Panc1 (cell line): ENCODE measurements at regions not wholly inside any gene's neighbourhood (a gene's known extent, or its start where the extent isn't known, plus 50 kb on each side); places are given as distances from the start of the nearest gene placed in this dataset.

ENCODE experiments used
- ATAC-seq: fragments of 200-7000 bp; cut with Tn5 transposase; 2 replicates; pipeline ENCODE4 v1.9.1; 2020; ENCODE audit warnings: mild to moderate bottlenecking, moderate library complexity
- BruUV-seq: library from RNA; stranded (reverse); fragments of 400-500 nt; replicated peaks from 2 replicates; lab custom pipeline; 2021; lab: Mats Ljungman, UMichigan
- CTCF ChIA-PET: fragments of 300-600 bp; sonication (Branson Sonifier 250); formaldehyde crosslinking; loops from one replicate; lab custom pipeline; 2022; ENCODE audit warnings: antibody characterized with exemption; lab: Charles Lee
- POLR2A ChIA-PET: fragments of 300-600 bp; sonication (Branson Sonifier 250); formaldehyde crosslinking; loops from one replicate; lab custom pipeline; 2022; ENCODE audit warnings: antibody characterized with exemption; lab: Charles Lee
- DNase-seq: peaks from one replicate; pipeline ENCODE4 v3.0.0-alpha.2; 2010; ENCODE audit warnings: low read depth, low spot score
- H3K27ac ChIP-seq: 2 replicates; pipeline ENCODE4 v1.5.1; 2011; ENCODE audit warnings: mild to moderate bottlenecking, low read length, inconsistent platforms
- H3K27me3 ChIP-seq: fragments of 200-500 bp; sonication (Bioruptor generic); 2 replicates; pipeline ENCODE4 v1.6.0; 2014; ENCODE audit warnings: low read length, inconsistent platforms; ENCODE audit not compliant: control insufficient read depth, insufficient read depth
- H3K36me3 ChIP-seq: fragments of 200-500 bp; sonication (Bioruptor generic); 2 replicates; pipeline ENCODE4 v1.5.1; 2014; ENCODE audit warnings: inconsistent platforms, mild to moderate bottlenecking, low read length, moderate library complexity; ENCODE audit not compliant: control insufficient read depth, insufficient read depth
- H3K4me1 ChIP-seq: 2 replicates; pipeline ENCODE4 v1.5.1; 2011; ENCODE audit warnings: inconsistent platforms, mild to moderate bottlenecking, low read length, moderate library complexity; ENCODE audit not compliant: control insufficient read depth, insufficient read depth
- H3K4me3 ChIP-seq, 2 experiments: 2 replicates each; pipeline ENCODE4 v1.5.1; 2011 to 2012; ENCODE audit warnings: low read depth in 2 of 2, low read length in 2 of 2, mild to moderate bottlenecking in 2 of 2, inconsistent platforms in 1 of 2, moderate library complexity in 1 of 2
- H3K9me3 ChIP-seq: fragments of 200-500 bp; sonication (Bioruptor generic); 2 replicates; pipeline ENCODE4 v1.5.1; 2014; ENCODE audit warnings: low read depth, mild to moderate bottlenecking, inconsistent platforms, low read length, moderate library complexity; ENCODE audit not compliant: control insufficient read depth, insufficient read depth
- POLR2AphosphoS5 ChIP-seq: IDR thresholded peaks from 2 replicates; pipeline ENCODE4 v1.6.1; 2012; ENCODE audit warnings: mild to moderate bottlenecking, low read depth, low read length, moderate library complexity
- SIN3A ChIP-seq: IDR thresholded peaks from 2 replicates; pipeline ENCODE4 v1.6.1; 2012; ENCODE audit warnings: low read depth, mild to moderate bottlenecking, low read length, moderate library complexity, borderline replicate concordance; ENCODE audit not compliant: insufficient read depth
- TCF7L2 ChIP-seq: IDR thresholded peaks from 2 replicates; pipeline ENCODE4 v1.6.1; 2011; ENCODE audit warnings: mild to moderate bottlenecking, low read depth, low read length, inconsistent platforms
- in situ Hi-C: cut with HindIII; loops from 2 replicates; pipeline ENCODE4 v1.10.0; 2016; ENCODE audit warnings: low sequenced_read_pairs, low pct_unique_long_range_greater_than_20kb
- intact Hi-C: fragments of 100-400 bp; cut with micrococcal nuclease; formaldehyde crosslinking; loops from one replicate; pipeline ENCODE4 v1.10.0; 2022; ENCODE audit not compliant: unreplicated experiment
- TF ChIP-seq, protein P1 (sequence below): fragments of 450-650 bp; IDR thresholded peaks from 2 replicates; pipeline ENCODE4 v1.5.1; 2017; ENCODE audit warnings: mild to moderate bottlenecking
- TF ChIP-seq, protein P2 (sequence below), 2 experiments: IDR thresholded peaks; 2 replicates each; pipeline ENCODE4 v1.6.1; 2011 to 2012; ENCODE audit warnings: low read depth in 2 of 2, control low read depth in 1 of 2, low read length in 1 of 2, mild to moderate bottlenecking in 1 of 2, moderate library complexity in 1 of 2; ENCODE audit not compliant: insufficient read depth in 1 of 2

GRCh38 chr2:129730979-129731378 is 248.5 kb upstream of the RAB6C start:
- in situ Hi-C loops (no loop called here), intact Hi-C loops (no loop called here)
- DNase-seq (no peak), ATAC-seq (no peak)
- POLR2A ChIA-PET: no interaction called here
- H3K4me1 ChIP-seq: no peaks in the 10 kb centered on the region
- no peaks in the 10 kb centered on the region; the same call in 1 of the 2 replicates for H3K27me3 ChIP-seq
- TF ChIP-seq, protein P1, sequence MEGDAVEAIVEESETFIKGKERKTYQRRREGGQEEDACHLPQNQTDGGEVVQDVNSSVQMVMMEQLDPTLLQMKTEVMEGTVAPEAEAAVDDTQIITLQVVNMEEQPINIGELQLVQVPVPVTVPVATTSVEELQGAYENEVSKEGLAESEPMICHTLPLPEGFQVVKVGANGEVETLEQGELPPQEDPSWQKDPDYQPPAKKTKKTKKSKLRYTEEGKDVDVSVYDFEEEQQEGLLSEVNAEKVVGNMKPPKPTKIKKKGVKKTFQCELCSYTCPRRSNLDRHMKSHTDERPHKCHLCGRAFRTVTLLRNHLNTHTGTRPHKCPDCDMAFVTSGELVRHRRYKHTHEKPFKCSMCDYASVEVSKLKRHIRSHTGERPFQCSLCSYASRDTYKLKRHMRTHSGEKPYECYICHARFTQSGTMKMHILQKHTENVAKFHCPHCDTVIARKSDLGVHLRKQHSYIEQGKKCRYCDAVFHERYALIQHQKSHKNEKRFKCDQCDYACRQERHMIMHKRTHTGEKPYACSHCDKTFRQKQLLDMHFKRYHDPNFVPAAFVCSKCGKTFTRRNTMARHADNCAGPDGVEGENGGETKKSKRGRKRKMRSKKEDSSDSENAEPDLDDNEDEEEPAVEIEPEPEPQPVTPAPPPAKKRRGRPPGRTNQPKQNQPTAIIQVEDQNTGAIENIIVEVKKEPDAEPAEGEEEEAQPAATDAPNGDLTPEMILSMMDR: no peak
- TF ChIP-seq SIN3A: no peak
- TF ChIP-seq, protein P2, sequence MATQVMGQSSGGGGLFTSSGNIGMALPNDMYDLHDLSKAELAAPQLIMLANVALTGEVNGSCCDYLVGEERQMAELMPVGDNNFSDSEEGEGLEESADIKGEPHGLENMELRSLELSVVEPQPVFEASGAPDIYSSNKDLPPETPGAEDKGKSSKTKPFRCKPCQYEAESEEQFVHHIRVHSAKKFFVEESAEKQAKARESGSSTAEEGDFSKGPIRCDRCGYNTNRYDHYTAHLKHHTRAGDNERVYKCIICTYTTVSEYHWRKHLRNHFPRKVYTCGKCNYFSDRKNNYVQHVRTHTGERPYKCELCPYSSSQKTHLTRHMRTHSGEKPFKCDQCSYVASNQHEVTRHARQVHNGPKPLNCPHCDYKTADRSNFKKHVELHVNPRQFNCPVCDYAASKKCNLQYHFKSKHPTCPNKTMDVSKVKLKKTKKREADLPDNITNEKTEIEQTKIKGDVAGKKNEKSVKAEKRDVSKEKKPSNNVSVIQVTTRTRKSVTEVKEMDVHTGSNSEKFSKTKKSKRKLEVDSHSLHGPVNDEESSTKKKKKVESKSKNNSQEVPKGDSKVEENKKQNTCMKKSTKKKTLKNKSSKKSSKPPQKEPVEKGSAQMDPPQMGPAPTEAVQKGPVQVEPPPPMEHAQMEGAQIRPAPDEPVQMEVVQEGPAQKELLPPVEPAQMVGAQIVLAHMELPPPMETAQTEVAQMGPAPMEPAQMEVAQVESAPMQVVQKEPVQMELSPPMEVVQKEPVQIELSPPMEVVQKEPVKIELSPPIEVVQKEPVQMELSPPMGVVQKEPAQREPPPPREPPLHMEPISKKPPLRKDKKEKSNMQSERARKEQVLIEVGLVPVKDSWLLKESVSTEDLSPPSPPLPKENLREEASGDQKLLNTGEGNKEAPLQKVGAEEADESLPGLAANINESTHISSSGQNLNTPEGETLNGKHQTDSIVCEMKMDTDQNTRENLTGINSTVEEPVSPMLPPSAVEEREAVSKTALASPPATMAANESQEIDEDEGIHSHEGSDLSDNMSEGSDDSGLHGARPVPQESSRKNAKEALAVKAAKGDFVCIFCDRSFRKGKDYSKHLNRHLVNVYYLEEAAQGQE (IDR thresholded peaks at IDR 0.05; ENCODE audit: insufficient read depth in 1 of 2, low read depth in 2 of 2, low read length in 1 of 2): no peak
- TF ChIP-seq POLR2AphosphoS5: no peak
- TF ChIP-seq TCF7L2: no peak
- no peak overlapping the region for H3K27ac ChIP-seq
- BruUV-seq: no TSS peak
- H3K36me3 ChIP-seq: no peaks in the 10 kb centered on the region
- H3K4me3 ChIP-seq: no peak overlapping the region
- CTCF ChIA-PET: no interaction called here
- no peaks in the 10 kb centered on the region for H3K9me3 ChIP-seq

DNA sequence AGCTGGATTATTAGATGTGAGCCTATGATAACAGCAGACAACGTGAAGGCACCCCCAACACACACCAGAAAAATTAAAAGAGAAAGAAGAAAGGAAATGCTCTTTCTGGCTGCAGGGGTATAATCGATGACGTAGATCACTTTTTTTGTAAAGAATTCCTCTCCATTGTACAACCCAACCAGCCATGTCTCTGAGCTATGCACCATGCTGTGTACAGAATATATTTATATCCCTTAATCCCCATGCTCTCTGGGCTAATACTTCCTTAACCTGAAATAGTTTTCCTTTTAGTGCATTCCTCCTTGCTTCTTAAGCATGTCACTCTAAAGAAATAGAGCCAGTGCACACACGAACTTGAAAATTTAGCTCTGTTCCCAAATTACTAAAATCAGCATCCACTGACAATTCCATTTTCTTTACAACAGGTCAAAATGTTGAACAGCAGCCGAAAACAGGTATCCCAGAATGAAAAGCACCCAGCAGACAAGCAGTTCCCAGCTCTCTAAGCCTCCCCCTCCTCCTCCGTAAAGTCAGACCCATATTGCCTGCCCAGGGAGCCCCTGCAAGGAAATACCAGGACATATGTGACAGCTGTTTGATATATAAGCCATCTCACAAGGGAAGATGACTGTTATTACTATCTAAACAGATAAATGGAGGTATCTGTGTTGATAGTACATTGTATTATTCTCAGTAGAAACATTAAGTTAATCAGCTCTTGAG is 247.4 kb upstream of the RAB6C start:
- no TSS peak for BruUV-seq
- ChIA-PET POLR2A (no interaction called here), CTCF (no interaction called here)
- Histone ChIP-seq H3K27me3 (no peaks in the 10 kb centered on the region; the same call in 1 of the 2 replicates), H3K9me3 (no peaks in the 10 kb centered on the region), H3K4me3 (no peak overlapping the region), H3K4me1 (no peaks in the 10 kb centered on the region), H3K36me3 (no peaks in the 10 kb centered on the region), H3K27ac (no peak overlapping the region)
- ATAC-seq (no peak), DNase-seq (no peak)
- in situ Hi-C loops (no loop called here), intact Hi-C loops (no loop called here)
- TF ChIP-seq, protein P2 (IDR thresholded peaks at IDR 0.05; ENCODE audit: insufficient read depth in 1 of 2, low read depth in 2 of 2, low read length in 1 of 2): no peak
- TF ChIP-seq SIN3A (no peak), TCF7L2 (no peak), POLR2AphosphoS5 (no peak)
- TF ChIP-seq, protein P1: no peak
